GM12864 (cell line): ENCODE measurements at regions not wholly inside any gene's neighbourhood (a gene's known extent, or its start where the extent isn't known, plus 50 kb on each side); places are given as distances from the start of the nearest gene placed in this dataset.

Experiments used
- DNase-seq: peaks from one replicate; pipeline ENCODE4 v3.0.0-alpha.2; 2011; ENCODE audit warnings: low read depth
- H3K4me3 ChIP-seq: 2 replicates; pipeline ENCODE4 v1.5.1; 2011; ENCODE audit warnings: mild to moderate bottlenecking, low read depth, low read length, control low read depth
- CTCF ChIP-seq: IDR thresholded peaks from 2 replicates; pipeline ENCODE4 v1.5.1; 2011; ENCODE audit warnings: low read depth, mild to moderate bottlenecking, moderate library complexity, low read length, control low read depth, inconsistent platforms; ENCODE audit errors: missing control alignments

GRCh38 chr5:100313657-100314056 lies 221.5 kb upstream of the FAM174A start:
- DNase-seq: no peak
- H3K4me3 ChIP-seq: no peak overlapping the region
- no peak for TF ChIP-seq CTCF

GRCh38 chr5:100311806-100312205 lies 223.4 kb upstream of the FAM174A start:
- no peak for DNase-seq
- TF ChIP-seq CTCF: no peak
- H3K4me3 ChIP-seq: no peak overlapping the region

GRCh38 chr5:100306000-100306399 lies 229.2 kb upstream of the FAM174A start:
- no peak overlapping the region for H3K4me3 ChIP-seq
- TF ChIP-seq CTCF: no peak
- DNase-seq: no peak

GRCh38 chr5:100303216-100303615 lies 232.0 kb upstream of the FAM174A start:
- DNase-seq: no peak
- no peak for TF ChIP-seq CTCF
- H3K4me3 ChIP-seq: no peak overlapping the region

GRCh38 chr5:100299261-100299660 lies 235.9 kb upstream of the FAM174A start:
- DNase-seq: no peak
- TF ChIP-seq CTCF: no peak
- H3K4me3 ChIP-seq: no peak overlapping the region

- DNase-seq: no peak
Observed at GRCh38 chr5:100276071-100276470, 259.1 kb upstream of the FAM174A start.

More at GRCh38 chr5:100276071-100276470, 259.1 kb upstream of the FAM174A start:
- no peak for TF ChIP-seq CTCF
- H3K4me3 ChIP-seq: no peak overlapping the region
